Brain microvascular endothelial cell (primary cell): ENCODE measurements at regions not wholly inside any gene's neighbourhood (a gene's known extent, or its start where the extent isn't known, plus 50 kb on each side); places are given as distances from the start of the nearest gene placed in this dataset.
A peak's percentile ranks its signal among the peaks of the same experiment; 100 is the strongest.

ENCODE experiments used
- DNase-seq: peaks from one replicate; pipeline ENCODE4 v3.0.0-alpha.2; 2020
- H3K27ac ChIP-seq: fragments of 250-450 bp; sonication (Bioruptor Pico); 2 replicates; pipeline ENCODE4 v1.5.1; 2020; ENCODE audit warnings: mild to moderate bottlenecking, moderate library complexity
- H3K27me3 ChIP-seq: fragments of 250-450 bp; sonication (Bioruptor Pico); replicated peaks from 2 replicates; pipeline ENCODE4 v1.5.1; 2020; ENCODE audit warnings: mild to moderate bottlenecking
- H3K36me3 ChIP-seq: fragments of 250-450 bp; sonication (Bioruptor Pico); replicated peaks from 2 replicates; pipeline ENCODE4 v1.5.1; 2020; ENCODE audit warnings: mild to moderate bottlenecking
- H3K4me3 ChIP-seq: 2 replicates; pipeline ENCODE4 v1.5.1; 2011; ENCODE audit warnings: low read depth, mild to moderate bottlenecking, control low read depth, low read length, moderate library complexity
- CTCF ChIP-seq: IDR thresholded peaks from 2 replicates; pipeline ENCODE4 v1.5.1; 2011; ENCODE audit warnings: low read depth, mild to moderate bottlenecking, moderate library complexity, low read length, control low read depth, inconsistent platforms; ENCODE audit errors: missing control alignments
- in situ Hi-C: cut with HindIII; loops from 2 replicates; pipeline ENCODE4 v1.10.0; 2017; ENCODE audit warnings: low sequenced_read_pairs, low pct_ligation_motif_present

- in situ Hi-C loops = no loop called here
- no peak for DNase-seq
- no peaks in the 10 kb centered on the region for H3K36me3 ChIP-seq
- H3K27ac ChIP-seq = no peak overlapping the region
- H3K27me3 ChIP-seq = no peaks in the 10 kb centered on the region
- no peak overlapping the region for H3K4me3 ChIP-seq
- no peak for TF ChIP-seq CTCF
Observed at GRCh38 chr1:204797401-204797800, 73.3 kb upstream of the NFASC start.

- no peak for TF ChIP-seq CTCF
- Histone ChIP-seq H3K27me3 (no peaks in the 10 kb centered on the region), H3K36me3 (no peaks in the 10 kb centered on the region), H3K4me3 (no peak overlapping the region), H3K27ac (no peak overlapping the region)
- no peak for DNase-seq
- in situ Hi-C loops = no loop called here
Observed at GRCh38 chr1:204799630-204800029, 71.0 kb upstream of the NFASC start.

- no peak for DNase-seq
- Histone ChIP-seq H3K27me3 (no peaks in the 10 kb centered on the region), H3K36me3 (no peaks in the 10 kb centered on the region), H3K27ac (no peak overlapping the region), H3K4me3 (no peak overlapping the region)
- no peak for TF ChIP-seq CTCF
- in situ Hi-C loops = no loop called here
Observed at GRCh38 chr1:204801211-204801610, 69.5 kb upstream of the NFASC start.

GRCh38 chr1:204802401-204803175 lies 68.1 kb upstream of the NFASC start:
- Histone ChIP-seq H3K27me3 (peaks cover 3% of the 10 kb centered on the region), H3K36me3 (no peaks in the 10 kb centered on the region), H3K4me3 (no peak overlapping the region), H3K27ac (no peak overlapping the region)
- TF ChIP-seq CTCF = no peak
- in situ Hi-C loops = no loop called here
- no peak for DNase-seq

- no peak overlapping the region for H3K4me3 ChIP-seq
- peaks cover 3% of the 10 kb centered on the region for H3K27me3 ChIP-seq
- H3K27ac ChIP-seq = no peak overlapping the region
- in situ Hi-C loops = no loop called here
- no peak for DNase-seq
- H3K36me3 ChIP-seq = no peaks in the 10 kb centered on the region
- TF ChIP-seq CTCF = no peak
Observed at GRCh38 chr1:204803607-204804006, 67.1 kb upstream of the NFASC start.

- Histone ChIP-seq H3K4me3 (peak overlapping the region; percentile 51), H3K36me3 (no peaks in the 10 kb centered on the region), H3K27ac (no peak overlapping the region), H3K27me3 (peaks cover 3% of the 10 kb centered on the region)
- peak; percentile 59 for DNase-seq
- TF ChIP-seq CTCF = peak; percentile 93
- in situ Hi-C loops = no loop called here
Observed at GRCh38 chr1:204806943-204807687, 63.5 kb upstream of the NFASC start.
